ENCODE measurements at regions not wholly inside any gene's neighbourhood (a gene's known extent, or its start where the extent isn't known, plus 50 kb on each side); places are given as distances from the start of the nearest gene placed in this dataset.

GRCh38 chr3:194931865-194932264 lies 246.2 kb downstream of the FAM43A start:
- no peak for ATAC-seq
- no peak for TF ChIP-seq CTCF (IDR thresholded peaks at IDR 0.05)
- no peak for DNase-seq
- H3K9me3 ChIP-seq, result peaks cover 0 to 6% (median 0%) of the 10 kb centered on the region in 11 donors
- intact Hi-C loops (cut with DNase I), result loop anchor here in 3 of 10 donors (5.0 kb wide), 3 partner anchors 50 to 245 kb away; partner anchors contain the start of gene FAM43A (in 1 of the 3)
- no peak overlapping the region for H3K4me3 ChIP-seq
- H3K27ac ChIP-seq, result peak overlapping the region in 9 of 10 donors; percentile 63 to 84 (median 81)
- H3K36me3 ChIP-seq, result no peaks in the 10 kb centered on the region
- H3K4me1 ChIP-seq, result peaks cover 19 to 62% (median 48%) of the 10 kb centered on the region in 9 donors
- no peaks in the 10 kb centered on the region for H3K27me3 ChIP-seq
- 66 to 84% methylated on average over 2 of the region's 2 CpGs for WGBS, 2 donors

- WGBS, 2 donors, result 88 to 90% methylated on average over 5 of the region's 5 CpGs
- DNase-seq, result no peak
- H3K27ac ChIP-seq, result no peak overlapping the region
- H3K36me3 ChIP-seq, result no peaks in the 10 kb centered on the region
- TF ChIP-seq CTCF (IDR thresholded peaks at IDR 0.05), result no peak
- H3K4me1 ChIP-seq, result peaks cover 19 to 55% (median 41%) of the 10 kb centered on the region in 9 donors
- no peak for ATAC-seq
- H3K27me3 ChIP-seq, result no peaks in the 10 kb centered on the region
- H3K4me3 ChIP-seq, result no peak overlapping the region
- peaks cover 0 to 6% (median 0%) of the 10 kb centered on the region in 11 donors for H3K9me3 ChIP-seq
- intact Hi-C loops (cut with DNase I), result loop anchor here in 3 of 10 donors (5.0 kb wide), 3 partner anchors 51 to 246 kb away; partner anchors contain the start of gene FAM43A (in 1 of the 3)
These were observed 247.8 kb downstream of the FAM43A start for GRCh38 chr3:194933465-194933864.

GRCh38 chr3:194935061-194935460 lies 249.4 kb downstream of the FAM43A start:
- intact Hi-C loops (cut with DNase I), result no loop called here
- peaks cover 0 to 6% (median 0%) of the 10 kb centered on the region in 11 donors for H3K9me3 ChIP-seq
- ATAC-seq (no peak), DNase-seq (no peak)
- no peaks in the 10 kb centered on the region for H3K27me3 ChIP-seq
- TF ChIP-seq CTCF (IDR thresholded peaks at IDR 0.05), result no peak
- WGBS, 2 donors, result 88 to 91% methylated on average over 4 of the region's 4 CpGs
- H3K36me3 ChIP-seq, result no peaks in the 10 kb centered on the region
- H3K4me3 ChIP-seq, result no peak overlapping the region
- H3K27ac ChIP-seq, result no peak overlapping the region
- peaks cover 17 to 50% (median 35%) of the 10 kb centered on the region in 9 donors for H3K4me1 ChIP-seq

GRCh38 chr3:194935632-194936470 lies 250.2 kb downstream of the FAM43A start:
- intact Hi-C loops (cut with DNase I), result no loop called here
- H3K4me3 ChIP-seq, result no peak overlapping the region

More at GRCh38 chr3:194935632-194936470, 250.2 kb downstream of the FAM43A start:
- no peak for DNase-seq
- Histone ChIP-seq H3K27me3 (no peaks in the 10 kb centered on the region), H3K36me3 (no peaks in the 10 kb centered on the region), H3K4me1 (peaks cover 10 to 50% (median 27%) of the 10 kb centered on the region in 9 donors), H3K9me3 (peaks cover 0 to 6% (median 0%) of the 10 kb centered on the region in 11 donors), H3K27ac (no peak overlapping the region)
- ATAC-seq, result no peak
- no peak for TF ChIP-seq CTCF (IDR thresholded peaks at IDR 0.05)
- 82 to 86% methylated on average over 10 of the region's 10 CpGs for WGBS, 2 donors

All from heart right ventricle (tissue), 16 donors.